ENCODE measurements at regions not wholly inside any gene's neighbourhood (a gene's known extent, or its start where the extent isn't known, plus 50 kb on each side); places are given as distances from the start of the nearest gene placed in this dataset.
A peak's percentile ranks its signal among the peaks of the same experiment; 100 is the strongest.

DNA sequence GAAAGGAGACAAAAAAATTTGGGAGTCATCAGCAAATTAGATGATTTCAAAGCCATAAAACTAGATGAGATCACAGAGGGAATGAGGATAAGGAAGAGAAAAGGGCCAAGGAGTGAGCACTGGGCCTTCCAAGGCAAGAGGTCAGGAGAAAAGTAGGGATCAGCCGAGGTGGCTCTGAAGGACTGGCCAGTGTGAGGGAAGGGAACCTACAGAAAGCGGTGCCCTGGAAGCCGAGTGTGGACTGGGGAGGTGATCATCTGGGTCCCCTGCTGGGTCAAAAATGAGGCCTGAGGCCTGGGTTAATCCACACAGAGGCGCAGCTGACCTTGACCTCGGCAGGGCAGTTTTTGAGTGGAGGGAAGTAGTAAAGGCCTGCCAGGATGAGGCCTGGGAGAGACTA lies 133.8 kb downstream of the SMIM20 start:
- no peak for DNase-seq (ENCODE audit: low read depth)
- no peak overlapping the region for H3K4me3 ChIP-seq (ENCODE audit: control insufficient read depth, low read depth, low read length)
- no peak for TF ChIP-seq CTCF (IDR thresholded peaks at IDR 0.05; ENCODE audit: control insufficient read depth, insufficient read depth, low read depth, low read length, missing control alignments)

DNA sequence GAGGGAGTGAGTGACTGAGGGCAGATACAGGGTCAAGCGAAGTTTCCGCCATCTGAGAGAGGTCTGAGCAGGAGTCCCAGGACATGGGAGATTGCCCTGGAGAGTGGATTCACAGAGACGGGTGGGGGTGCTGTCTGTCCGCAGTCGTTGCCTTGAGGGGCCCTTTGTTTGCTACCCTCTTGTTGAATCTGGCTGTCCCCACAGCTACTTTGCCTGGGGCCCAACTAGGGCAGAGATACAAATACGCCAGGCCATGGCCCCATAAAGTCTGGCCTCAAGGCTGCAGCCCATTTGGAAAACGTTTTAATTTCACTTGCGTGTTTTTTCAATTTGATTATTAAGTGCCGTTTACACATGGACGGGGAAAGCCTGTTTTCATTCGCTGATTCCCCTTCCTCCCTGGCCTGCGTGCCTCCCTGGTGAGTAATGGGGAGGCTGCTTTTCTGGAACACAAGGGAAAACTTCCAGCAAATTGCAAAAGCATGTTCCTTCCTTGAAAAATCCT lies 134.4 kb downstream of the SMIM20 start:
- no peak overlapping the region for H3K4me3 ChIP-seq (ENCODE audit: control insufficient read depth, low read depth, low read length)
- TF ChIP-seq CTCF (IDR thresholded peaks at IDR 0.05; ENCODE audit: control insufficient read depth, insufficient read depth, low read depth, low read length, missing control alignments), result no peak
- DNase-seq (ENCODE audit: low read depth), result peak; percentile 71

GRCh38 chr4:26048950-26049349 lies 134.9 kb downstream of the SMIM20 start:
- H3K4me3 ChIP-seq (ENCODE audit: control insufficient read depth, low read depth, low read length), result no peak overlapping the region
- no peak for DNase-seq (ENCODE audit: low read depth)
- TF ChIP-seq CTCF (IDR thresholded peaks at IDR 0.05; ENCODE audit: control insufficient read depth, insufficient read depth, low read depth, low read length, missing control alignments), result no peak

- no peak overlapping the region for H3K4me3 ChIP-seq (ENCODE audit: control insufficient read depth, low read depth, low read length)
- TF ChIP-seq CTCF (IDR thresholded peaks at IDR 0.05; ENCODE audit: control insufficient read depth, insufficient read depth, low read depth, low read length, missing control alignments), result no peak
- DNase-seq (ENCODE audit: low read depth), result no peak
Observed at GRCh38 chr4:26049447-26049846, 135.4 kb downstream of the SMIM20 start.

DNA sequence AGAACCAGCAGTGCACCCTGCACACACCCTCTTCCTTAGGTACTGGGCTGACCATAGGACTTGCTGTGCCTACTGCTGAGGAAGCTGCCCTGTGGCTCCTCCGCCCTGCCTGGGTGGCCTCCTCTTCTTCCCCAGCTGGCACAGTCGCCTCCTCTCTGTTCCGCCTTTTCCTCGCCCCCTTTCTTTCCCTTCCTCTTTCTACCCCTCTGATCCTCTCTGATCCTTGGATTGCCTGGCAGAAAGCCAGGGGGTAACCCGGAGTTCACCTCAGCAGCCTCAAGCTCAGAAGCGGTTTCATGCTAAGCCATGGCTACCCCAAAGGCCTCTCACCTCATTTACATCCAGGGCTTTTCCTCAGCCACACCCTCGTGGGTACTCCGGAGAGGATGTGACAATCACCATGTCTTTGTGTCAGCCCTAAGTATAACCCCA lies 136.2 kb downstream of the SMIM20 start:
- no peak overlapping the region for H3K4me3 ChIP-seq (ENCODE audit: control insufficient read depth, low read depth, low read length)
- no peak for TF ChIP-seq CTCF (IDR thresholded peaks at IDR 0.05; ENCODE audit: control insufficient read depth, insufficient read depth, low read depth, low read length, missing control alignments)
- DNase-seq (ENCODE audit: low read depth), result no peak

DNA sequence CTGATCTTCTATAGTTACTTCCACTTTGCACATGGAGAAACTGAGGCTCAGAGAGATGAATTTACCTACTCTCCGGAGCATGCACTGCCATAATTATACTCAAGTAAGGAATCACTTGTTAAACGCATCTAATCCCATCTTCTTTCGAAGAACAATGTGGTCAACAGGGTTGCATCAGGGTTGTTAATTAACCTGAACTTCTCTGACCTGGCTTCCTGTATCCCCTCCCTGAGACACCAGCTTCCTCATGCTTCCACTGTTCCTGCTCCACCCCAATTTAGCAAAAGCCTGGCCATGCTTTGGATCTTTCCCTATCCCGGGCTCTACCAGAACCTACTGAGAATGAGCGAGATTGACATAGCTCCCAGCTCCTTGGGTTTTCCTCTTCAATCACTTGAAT lies 136.7 kb downstream of the SMIM20 start:
- TF ChIP-seq CTCF (IDR thresholded peaks at IDR 0.05; ENCODE audit: control insufficient read depth, insufficient read depth, low read depth, low read length, missing control alignments), result no peak
- no peak overlapping the region for H3K4me3 ChIP-seq (ENCODE audit: control insufficient read depth, low read depth, low read length)
- no peak for DNase-seq (ENCODE audit: low read depth)

GRCh38 chr4:26051240-26051639 lies 137.2 kb downstream of the SMIM20 start:
- no peak overlapping the region for H3K4me3 ChIP-seq (ENCODE audit: control insufficient read depth, low read depth, low read length)
- TF ChIP-seq CTCF (IDR thresholded peaks at IDR 0.05; ENCODE audit: control insufficient read depth, insufficient read depth, low read depth, low read length, missing control alignments), result no peak
- no peak for DNase-seq (ENCODE audit: low read depth)

Measured in AG09309 (cell line).